ENCODE measurements at regions not wholly inside any gene's neighbourhood (a gene's known extent, or its start where the extent isn't known, plus 50 kb on each side); places are given as distances from the start of the nearest gene placed in this dataset.
"Not testable (repeated sequence)": the region's sequence is repeated elsewhere in the genome, so short reads cannot be mapped to it uniquely, and the experiment has no call there.

DNA sequence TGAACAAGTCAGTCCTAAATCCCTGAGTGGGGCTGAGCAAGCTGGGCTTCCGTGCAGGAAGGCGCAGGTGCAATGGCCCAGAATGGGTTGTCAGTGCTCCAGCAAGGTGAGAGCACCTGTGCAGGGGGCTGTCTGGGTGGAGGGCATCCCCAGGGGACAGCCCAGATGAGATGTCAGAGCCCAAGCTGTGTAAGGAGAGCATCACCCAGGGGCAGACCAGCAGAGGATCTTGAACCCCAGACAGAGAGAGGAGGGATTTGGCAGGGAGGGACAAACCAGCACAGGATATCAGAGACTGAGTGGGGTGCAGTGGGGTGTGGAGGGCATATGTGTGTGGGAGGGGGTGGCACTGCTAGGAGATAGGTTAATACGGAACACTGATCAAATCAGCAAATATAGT, 114.9 kb upstream of the TMEM45B start:
- DNase-seq, result no peak

DNA sequence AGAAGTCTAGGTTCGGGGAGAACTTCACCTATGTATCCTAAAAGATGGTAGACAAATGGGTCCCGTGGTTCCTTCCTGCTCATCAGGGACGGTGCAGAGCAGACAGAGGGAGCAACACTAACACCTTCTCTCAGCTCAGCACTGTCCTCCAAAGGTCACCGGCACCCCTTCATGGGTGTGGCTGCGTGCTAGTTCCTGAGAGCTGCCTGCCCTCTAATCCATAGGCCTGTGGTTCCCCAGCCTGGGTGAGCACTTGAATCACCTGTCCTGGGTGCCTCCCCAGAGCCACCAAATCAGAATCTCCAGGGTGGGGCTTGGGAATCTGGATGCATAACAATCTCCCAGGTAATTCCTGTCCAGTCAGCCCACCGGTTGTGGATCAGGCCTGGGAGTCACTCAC, 113.9 kb upstream of the TMEM45B start:
- DNase-seq, result no peak

DNA sequence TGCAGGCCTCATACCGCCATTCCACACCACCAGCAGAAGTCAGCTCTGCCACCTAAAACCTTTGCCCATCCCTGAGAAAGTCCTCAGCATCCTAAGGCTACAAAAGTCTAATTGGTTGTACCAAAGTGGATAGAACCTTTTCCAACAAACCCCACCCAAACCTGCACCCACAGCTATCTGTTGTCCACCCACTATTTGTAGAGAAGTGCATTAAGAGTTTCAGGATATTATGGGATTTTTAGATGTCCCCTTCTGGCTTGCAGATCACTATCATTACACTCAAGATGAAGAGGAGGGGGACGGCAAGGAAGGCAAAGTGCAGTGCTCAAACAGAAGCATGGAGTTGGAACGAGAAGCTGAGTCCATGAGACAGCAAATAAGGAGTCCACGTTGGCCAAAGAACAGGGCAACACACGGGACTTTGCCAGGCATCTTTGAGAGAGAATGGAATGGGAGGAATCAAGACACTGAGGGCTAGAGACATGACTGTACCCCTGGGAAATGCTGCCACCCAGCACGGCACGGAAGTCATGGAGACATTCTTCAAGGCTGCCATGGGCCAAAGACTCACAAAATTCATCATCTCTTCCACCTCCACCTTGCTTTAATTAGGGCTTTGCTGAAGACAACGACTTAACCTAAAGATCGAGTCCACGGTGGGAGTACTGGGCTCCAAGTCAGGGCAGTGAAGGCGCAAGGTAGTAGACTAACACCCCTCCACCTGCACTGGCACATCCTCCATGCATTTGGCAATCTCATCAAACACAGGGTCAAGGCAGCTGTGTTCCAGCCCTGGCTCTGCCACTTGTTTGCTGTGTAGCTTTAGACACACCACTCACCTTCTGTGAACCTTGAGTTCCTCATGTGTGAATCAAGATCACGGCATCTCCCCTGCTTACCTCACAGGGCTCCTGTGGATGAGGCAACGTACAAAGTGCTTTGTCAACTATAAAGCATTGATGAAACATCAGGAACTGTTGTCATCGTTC, 112.9 kb upstream of the TMEM45B start:
- DNase-seq, result peak; percentile 67

DNA sequence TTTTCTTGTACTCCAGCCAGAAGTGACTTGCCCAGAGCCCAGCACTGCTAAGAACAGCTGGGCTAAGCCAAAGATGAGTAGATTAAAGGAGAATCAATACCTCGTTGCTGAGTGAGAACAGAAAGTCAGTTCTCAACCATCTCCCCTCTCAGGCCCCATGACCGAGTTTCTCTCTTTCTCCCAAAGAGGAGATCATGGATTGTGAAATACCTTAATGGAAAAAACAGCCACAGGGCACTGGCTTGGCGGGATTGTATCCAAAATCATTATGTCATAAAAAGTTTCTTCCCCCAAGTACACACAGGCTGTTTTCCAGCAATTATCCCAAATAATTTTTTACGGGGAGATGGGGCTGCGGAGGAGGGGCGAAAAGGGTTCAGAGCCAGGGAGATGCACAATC, 111.8 kb upstream of the TMEM45B start:
- DNase-seq, result peak; percentile 71

DNA sequence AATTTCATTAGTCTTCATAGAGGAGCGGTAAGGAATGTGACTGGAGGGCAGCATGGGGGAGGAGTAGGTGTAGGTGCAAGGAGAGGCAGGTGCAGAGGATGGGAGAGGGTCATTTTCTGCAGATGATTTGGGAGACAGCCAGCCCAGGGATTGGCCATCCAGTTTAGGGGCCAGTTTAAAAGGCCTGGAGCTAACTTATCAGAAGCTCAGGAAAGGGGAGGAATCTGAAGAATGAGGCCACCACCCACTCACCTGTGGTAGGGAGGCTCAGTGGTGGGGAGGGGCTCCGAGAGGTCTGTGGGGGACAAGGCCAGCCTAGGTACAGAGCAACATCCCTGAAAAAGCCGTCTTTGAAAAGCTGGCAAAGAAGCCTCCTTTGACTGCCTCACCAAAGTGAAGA, 110.8 kb upstream of the TMEM45B start:
- no peak for DNase-seq

DNA sequence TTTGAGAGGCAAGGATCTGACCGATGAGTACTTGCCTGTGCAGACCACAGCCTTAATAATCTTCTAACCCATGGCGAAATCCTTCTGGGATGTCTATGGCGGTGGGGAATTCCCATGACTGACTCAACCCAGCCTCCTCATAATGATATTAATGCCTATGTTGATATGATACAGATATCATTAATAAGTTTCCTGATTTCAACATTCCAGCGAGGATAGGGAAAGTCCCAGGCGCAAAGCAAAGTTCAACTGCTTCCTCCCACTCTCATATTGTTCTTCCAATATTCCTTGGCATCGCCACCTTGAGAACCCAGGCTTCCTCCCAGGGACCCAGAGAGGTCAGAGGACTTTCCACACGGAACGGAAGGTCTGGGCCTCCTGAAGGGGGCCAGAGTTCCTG, 110.3 kb upstream of the TMEM45B start:
- DNase-seq, result peak; percentile 86

DNA sequence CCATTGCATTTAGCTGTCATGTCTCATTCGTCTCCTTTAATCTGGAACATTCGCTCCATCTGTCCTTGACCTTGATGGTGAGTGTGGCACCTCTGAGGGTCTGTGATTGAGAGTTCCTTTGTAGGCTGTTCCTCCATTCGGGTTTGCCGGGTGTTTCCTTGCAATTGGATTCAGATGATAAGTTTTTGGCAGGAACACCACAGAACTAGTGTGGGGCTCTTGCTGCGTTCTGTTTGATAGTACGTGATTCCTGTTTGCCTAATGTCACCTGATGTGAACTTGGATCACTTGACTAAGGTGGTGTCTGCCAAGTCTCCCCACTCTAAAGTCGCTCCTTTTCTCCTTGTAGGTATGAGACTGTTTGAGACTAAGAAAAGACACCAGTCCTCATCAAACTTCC, 109.7 kb upstream of the TMEM45B start:
- no peak for DNase-seq

DNA sequence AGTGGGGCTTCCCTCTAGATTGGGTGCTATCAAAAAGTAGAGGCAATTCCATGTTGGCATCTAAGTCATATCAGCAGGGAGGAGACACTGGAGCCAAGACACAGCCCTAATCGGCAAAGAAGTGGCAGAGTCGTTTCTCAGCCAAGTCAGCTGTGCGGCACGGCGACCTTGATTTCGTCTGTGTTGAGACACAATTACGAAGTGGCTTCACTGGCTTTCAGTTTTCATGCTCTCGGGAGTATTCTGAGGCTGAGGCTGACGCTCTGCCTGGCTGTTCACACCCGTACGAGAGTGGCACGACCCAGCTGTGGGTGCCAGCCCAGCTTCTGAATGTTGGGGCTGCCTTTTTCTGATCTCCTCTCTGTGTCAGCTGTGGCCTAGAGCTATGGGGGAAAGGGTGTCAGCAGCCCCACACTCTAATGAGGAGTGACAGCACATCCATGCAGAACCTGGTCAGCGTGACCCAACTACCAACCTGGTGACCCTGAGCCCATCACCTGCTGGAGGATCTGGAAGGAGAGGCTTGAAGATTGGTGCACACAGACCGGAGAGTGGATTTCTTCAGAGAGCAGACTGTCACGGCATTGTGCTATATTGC, 105.7 kb upstream of the TMEM45B start:
- DNase-seq, result no peak

DNA sequence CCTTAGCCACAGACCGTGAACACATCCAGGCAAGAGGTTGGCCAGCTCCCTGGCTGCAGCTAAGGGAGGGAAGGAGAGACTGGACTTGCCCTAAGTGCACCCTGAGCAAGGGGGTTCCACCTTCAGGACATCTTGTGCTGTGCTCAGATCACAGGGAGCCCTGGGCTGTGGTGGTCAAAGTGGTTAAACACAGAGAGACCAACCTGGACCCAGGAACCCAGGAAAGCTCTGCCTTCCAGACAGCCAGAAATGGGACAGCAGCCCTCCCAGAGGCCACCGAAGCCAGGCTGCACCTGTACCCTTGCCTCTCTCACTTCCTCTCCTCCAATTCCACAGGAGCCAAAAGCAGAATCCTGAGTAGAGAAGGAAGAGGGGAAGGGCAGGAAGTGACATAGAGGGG, 105.2 kb upstream of the TMEM45B start:
- DNase-seq, result no peak

DNA sequence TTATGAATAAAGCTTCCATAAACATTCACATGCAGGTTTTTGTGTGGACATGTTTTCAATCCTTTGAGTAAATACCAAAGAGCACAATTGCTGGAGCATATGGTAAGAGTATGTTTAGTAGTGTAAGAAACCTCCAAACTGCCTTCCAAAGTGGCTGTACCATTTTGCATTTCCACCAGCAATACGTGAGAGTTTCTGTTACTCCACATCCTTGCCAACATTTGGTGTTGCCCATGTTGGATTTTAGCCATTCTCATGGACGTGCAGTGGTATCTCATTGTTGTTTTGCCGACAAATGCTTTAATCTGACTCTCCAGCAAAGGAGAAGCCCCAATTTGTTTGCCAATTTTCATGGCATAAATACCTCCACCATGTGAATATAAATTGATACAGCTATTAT, 103.9 kb upstream of the TMEM45B start:
- no peak for DNase-seq

DNA sequence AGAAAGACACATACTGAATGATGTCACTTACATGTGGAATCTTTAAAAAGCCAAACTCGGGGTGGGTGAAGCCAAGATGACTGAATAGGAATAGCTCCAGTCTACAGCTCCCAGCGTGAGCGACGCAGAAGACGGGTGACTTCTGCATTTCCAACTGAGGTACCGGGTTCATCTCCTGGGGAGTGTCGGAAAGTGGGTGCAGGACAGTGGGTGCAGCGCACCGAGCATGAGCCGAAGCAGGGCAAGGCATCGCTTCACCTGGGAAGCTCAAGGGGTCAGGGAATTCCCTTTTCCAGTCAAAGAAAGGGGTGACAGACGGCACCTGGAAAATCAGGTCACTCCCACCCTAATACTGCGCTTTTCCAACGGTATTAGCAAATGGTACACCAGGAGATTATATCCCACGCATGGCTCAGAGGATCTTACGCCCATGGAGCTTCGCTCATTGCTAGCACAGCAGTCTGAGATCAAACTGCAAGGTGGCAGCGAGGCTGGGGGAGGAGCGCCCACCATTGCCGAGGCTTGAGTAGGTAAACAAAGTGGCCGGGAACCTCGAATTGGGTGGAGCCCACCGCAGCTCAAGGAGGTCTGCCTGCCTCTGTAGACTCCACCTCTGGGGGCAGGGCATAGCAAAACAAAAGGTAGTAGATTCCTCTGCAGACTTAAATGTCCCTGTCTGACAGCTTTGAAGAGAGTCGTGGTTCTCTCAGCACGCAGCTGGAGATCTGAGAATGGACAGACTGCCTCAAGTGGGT, 103.0 kb upstream of the TMEM45B start:
- not testable (repeated sequence) for DNase-seq

DNA sequence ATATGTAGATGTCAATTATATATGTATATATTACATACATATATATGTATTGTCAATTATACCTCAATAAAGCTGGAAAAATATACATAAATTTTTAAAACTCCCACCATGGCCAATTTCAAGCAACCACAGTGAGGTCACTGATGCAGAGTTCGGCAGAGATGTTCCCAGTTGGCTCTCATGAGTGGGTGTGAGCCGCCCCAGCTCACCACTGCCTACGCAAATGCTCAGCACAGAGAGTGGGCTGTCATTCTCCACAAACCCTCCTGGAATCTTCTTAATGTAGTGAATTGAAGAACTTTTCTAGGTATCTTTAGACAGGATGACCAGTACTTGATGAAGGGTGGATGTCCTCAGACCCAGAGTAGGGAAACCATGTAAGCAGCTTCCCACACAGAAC, 96.6 kb upstream of the TMEM45B start:
- DNase-seq, result no peak

DNA sequence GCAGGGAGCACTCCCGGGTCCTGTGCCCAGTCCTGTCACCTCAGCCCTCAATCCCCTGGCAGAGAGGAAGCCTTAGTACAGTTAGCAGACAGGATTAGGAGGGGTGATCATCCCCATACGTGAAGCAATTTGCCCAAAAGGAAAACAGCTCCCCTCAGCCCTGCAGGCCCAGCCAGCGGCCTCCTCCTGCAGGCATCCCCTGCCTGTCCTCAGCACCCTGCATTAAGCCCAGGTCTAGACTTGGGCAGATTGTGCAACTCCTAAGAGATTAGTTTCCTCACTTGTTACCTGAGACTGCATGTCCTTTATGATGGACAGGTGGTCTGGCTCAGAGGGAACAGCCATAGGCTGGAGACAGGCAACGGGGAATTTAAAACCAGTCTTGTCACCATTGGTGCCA, 95.5 kb upstream of the TMEM45B start:
- DNase-seq, result no peak

DNA sequence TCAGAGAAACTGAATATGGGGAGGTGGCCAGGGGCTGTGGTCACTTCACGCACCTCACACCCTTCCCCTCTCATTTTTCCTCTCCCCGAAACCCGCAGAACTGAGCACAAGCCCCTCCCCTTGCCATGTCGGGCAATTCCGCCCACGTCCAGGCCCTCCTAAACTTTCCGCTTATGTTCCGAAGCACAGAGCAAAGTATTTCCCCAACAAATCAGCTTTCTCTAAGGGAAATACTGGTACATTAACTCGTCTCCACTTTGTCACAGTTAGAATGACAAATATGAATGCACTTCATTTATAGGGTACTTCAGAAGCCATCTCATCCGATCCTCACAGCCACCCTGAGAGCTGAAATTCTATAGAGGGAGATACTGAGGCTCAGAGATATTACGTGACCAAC, 94.7 kb upstream of the TMEM45B start:
- DNase-seq, result no peak

DNA sequence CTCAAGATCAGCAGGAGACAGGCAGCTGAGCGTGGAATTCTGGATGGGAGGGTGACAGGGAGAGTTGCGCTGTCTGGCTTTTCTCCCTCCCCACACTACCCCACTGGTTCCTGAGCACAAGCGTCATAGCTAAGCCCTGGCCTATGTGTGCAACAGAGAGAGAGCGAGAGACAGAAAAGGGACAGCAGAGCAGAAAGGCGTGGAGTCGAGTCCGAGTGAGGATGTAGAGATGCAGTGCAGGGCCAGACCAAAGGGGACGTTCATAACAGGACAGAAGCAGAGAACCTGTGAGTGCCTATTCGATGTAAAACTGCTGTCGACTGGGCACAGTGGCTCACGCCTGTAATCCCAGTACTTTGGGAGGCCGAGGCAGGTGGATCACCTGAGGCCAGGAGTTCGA, 94.0 kb upstream of the TMEM45B start:
- no peak for DNase-seq

DNA sequence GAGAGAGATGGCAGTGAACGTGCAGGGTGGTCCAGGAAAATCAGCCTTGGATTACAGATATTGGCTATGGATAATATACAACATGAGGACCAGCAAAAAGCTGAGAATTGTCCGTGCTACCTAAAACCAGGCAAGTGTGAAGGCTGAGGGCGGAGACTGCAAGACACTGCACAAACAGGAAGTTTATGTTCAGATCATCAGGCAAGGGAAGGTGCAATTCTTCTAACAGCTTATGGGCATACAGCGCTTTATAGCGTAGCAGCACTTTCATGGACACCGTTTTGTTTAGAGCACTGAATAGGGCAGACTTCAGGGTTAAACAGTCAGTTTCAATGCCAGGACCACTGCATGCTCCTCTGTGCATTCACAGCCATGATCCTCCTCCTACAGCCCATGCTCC, 93.1 kb upstream of the TMEM45B start:
- no peak for DNase-seq

DNA sequence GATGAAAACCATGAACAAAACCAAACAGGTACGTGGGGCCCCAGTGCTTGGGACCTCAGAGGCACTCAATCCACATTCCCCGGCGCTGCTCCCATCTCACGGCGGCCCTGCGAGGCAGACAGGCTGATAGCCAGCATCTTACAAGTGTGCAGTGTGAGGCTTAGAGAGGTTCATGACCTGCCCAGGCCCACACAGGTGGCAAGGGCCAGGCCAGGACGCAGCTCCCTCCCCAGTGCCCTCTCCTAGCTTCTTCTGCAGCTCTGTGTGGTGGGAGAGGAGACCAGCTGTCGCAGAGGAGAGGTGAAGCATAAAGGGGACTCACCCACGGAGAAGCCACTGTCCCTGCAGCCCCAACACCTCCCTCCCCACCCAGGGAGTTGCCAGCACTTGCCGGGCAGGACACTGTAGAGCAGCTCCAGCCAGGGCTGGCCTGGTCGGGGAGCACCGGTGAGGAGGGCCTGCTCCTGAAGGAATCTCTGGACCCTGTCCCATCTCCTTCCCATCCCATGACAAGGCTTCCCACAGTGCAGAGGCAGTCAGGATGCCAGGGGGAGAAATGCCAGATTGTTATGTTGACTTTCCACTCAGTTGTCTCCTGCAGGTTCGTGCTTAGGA, 92.4 kb upstream of the TMEM45B start:
- no peak for DNase-seq

DNA sequence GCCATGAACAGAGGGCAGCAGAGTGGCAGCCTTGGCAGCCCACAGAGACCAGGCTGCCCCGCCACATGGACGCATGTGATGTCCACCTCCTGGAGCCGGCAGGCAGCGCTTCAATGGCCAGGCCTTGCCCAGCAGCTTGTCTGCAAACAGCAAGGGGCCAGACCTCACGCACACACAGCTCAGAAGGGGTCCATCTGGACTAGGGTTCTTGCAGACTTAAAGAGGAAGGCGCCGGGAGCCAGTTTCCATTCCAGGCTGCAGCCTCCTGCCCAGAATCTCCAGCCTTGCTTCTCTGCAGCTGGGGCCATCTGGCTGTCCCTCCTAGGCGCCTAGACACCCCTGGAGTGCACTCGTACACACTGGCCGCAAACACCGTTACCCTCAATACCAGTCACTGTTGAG, 91.9 kb upstream of the TMEM45B start:
- no peak for DNase-seq

DNA sequence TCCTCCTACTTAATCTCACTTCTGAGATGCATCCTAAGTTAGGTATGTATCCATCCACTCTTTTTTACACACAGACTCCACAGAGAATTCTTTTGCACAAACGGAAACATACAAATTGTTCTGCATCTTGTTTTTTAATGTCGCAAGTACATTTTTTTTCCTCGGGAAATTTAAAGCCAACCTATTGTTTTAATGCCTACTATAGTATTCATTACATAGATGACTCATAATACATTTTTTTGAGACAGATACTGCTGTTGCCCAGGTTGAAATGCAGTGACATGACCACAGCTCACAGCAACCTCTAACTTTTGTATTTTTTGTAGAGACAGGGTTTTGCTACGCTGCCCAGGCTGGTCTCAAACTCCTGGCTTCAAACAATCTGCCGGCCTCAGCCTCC, 90.8 kb upstream of the TMEM45B start:
- DNase-seq, result no peak

DNA sequence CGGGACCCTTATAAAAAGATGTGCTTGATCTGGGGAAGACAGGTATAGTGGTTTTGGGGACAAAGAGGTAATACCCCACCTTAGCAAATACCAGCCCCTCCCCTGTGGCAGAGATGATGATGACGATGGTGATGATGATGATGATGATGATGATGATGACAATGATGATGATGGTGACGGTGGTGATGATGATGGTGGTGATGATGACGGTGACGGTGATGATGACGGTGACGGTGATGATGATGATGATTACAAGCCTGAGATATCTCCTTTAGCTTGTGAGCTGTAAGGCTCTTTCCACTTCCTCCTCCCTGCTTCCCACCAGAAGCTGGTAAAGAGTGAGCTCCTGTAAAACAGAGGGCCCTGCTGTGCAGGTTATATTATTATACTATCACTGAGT, 89.5 kb upstream of the TMEM45B start:
- no peak for DNase-seq

DNA sequence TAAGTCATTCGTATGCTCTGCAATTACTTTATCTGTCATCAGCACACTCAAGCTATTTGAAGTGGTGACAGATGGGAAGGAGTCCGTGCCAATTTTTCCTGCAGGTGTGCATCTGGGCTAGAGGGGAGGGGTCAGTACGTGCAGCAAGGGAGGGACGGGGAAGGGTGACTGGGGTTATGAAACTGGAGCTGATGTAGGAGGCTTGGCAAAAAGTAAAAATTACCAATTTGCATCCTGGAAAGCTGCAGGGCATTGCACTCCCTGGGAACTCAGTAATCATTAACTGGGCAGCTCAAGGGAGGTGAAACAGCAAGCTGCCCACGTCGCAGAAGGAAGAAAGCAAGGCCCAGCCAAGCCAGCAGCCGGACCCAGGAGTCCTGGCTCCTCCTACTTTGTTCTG, 87.1 kb upstream of the TMEM45B start:
- no peak for DNase-seq

DNA sequence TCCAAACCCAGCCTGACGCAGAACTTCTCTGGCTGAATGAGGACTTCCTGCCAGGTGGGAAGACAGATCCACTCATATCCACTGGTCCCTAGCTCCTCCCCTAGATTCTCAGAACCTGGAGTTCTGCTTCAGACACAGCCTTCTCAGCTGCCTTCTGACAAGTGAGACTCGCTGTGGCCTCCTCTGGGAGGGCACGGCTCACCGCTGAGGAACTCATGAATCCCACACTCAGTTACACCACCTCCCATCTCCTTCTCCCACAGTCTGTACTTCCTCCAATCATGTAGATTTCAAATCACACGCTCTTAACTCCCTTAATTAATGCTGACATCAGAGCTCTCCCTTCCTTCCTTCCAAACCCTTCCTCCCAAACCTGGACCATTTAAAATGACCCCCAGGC, 86.4 kb upstream of the TMEM45B start:
- DNase-seq, result no peak

DNA sequence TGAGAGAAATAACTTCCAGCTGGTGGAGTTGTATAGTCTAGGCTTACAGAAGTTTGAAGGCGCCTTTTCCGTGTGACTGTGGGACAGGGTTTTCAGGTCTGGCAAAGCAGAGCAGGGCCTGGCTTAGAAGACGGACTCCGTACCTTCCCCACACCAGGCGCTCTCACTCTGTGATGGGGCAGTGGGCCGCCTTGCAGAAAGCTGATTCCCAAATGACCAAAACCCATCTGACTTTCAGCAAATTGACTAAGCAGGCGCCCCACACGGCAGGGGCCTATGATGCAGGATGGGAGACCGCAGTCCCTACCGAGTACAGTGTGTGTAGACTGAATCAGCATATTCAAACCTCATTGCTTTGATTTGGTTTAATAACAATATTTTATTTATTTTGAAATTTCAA, 85.8 kb upstream of the TMEM45B start:
- DNase-seq, result no peak
